Femur (tissue), 1 donor: ENCODE measurements at regions not wholly inside any gene's neighbourhood (a gene's known extent, or its start where the extent isn't known, plus 50 kb on each side); places are given as distances from the start of the nearest gene placed in this dataset.
"Not testable (repeated sequence)": the region's sequence is repeated elsewhere in the genome, so short reads cannot be mapped to it uniquely, and the experiment has no call there.

ENCODE experiments used
- DNase-seq: peaks from one replicate; pipeline ENCODE4 v3.0.0-alpha.2; 2017

DNA sequence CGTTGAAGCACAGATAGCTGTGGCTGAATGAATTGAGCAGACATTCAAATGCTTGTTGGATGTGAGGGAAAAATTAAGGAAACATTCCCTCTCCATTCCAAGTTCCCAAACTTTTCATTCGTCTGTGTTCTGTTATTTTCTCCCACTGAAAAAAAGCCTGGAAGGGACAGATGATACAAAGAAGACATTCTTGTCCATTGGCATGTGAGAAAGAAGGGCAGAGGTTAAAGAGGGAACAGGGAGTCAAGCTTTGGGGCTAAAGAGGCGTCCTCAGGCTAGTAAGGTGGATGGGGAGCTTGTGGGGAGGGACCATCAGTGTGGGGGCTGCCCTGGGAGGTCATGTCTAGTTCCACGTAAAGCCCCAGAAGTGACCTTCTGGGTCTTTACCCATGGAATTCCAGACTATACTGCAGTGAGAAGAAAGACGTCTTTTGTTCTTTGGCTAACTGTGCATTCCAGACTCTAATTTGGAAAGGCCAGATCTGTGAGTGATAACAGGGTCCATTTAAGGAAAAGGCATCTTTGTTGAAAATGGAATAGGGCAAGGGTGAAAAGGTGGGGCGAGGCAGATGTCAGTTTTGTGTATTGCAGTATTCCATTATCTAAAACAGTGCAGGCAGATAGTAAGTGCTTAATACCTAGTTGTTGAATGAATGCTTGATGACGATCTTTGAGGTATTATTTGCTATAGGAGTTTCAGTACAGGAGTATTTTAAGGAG is 117.5 kb downstream of the SOX4 start:
- no peak for DNase-seq

DNA sequence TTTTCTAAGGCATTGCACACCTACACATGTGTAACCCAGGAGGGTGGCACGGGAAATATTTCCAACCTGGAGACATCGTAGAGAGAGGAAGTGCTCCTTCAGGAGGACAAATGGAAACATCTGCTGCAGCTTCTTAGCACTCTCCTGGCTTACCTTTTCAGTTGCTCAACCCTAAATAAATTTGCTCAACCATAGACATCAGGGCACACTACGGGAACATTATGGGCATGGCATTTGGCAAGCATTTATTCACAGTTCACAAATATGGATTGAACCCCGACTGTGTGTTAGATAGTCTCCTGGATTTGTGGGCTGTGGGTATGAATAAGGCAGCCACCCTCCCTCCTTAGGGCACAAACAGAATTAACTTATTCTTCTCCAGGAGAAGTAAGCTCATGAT is 118.7 kb downstream of the SOX4 start:
- DNase-seq: no peak

DNA sequence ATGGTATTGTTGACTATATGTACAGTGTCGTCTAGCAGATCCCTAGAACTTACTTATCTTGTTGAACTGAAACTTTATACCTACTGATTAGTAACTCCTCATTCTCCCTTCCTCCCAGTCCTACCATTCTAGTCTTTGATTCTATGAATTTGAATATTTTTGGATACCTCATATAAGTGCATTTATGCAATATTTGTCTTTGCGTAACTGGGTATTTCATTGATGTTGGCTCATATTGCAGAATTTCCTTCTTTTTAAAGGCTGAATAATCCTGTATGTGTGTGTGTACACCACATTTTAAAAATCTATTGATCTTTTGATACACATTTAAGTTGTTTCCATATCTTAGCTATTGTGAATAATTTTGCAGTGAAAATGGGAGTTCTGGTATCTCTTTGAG is 119.9 kb downstream of the SOX4 start:
- no peak for DNase-seq

DNA sequence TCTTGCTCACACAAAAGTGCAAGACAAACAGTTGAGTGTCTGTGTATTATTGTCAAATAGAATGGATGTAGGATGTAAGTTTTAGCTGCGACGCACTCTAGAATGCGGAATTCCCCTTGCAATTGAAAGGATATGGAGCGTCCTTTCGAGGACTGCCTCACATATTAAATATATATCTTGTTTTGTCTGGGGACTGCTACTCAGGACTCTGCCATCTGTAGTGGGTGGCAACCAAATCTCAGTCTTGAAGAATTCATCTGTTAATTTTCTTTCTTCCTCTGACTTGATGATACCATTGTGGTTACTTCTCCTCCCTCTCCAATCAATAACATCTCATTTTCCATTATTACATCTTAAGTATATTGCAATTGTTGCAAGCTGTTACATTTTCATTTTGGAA is 121.6 kb downstream of the SOX4 start:
- no peak for DNase-seq

DNA sequence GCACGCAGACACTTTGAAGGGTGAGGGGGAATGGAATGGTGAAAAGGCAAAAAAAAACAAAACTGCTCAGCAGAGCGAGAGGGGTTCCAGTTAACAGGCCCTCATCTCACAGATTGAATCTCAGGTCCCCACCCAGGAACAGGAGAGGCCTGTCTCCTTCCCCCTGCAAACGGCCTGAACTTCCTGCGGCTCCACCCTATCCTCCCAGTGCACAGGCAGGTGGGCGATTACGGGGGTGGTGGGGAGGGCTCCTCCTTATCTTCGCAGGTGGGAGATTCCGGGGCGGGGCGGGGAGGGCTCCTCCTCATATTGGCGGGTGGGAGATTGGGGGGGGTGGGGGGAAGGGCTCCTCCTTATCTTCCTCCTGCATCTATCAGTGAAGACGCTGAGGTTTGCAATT is 129.0 kb downstream of the SOX4 start:
- no peak for DNase-seq

DNA sequence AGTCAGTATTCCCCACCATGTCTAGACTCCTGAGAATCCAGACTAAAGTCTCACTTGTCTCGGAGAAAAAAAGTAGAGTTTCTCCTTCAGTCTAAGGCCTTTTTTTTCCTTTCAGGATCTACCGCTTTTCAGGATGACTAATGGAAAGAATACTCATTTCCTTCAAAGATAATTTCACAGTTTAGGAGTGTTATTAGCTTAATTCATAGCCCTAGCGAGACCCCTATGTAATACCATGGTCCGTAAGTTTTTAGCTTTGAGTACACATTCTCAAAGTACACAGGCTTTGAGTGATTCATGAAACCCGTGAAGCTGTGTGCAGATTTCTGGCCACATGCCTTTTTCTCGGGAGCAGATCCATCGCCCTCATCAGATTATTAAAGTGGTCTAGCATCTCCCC is 133.1 kb downstream of the SOX4 start:
- DNase-seq: no peak

DNA sequence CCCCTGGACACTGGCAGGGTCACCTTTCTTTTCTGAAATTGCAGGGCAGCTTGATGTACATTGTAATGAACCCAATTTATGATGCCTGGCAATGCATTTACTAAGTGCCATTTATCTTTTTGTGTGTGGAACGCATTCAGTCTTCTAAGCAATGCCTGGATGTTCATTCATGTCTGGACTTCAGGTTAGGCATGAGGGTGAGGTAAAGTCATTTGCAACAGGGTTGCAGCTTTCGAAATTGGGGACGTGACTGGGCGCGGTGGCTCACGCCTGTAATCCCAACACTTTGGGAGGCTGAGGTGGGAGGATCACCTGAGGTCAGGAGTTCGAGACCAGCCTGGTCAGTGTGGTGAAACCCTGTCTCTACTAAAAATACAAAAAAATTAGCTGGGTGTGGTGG is 134.6 kb downstream of the SOX4 start:
- DNase-seq: no peak

DNA sequence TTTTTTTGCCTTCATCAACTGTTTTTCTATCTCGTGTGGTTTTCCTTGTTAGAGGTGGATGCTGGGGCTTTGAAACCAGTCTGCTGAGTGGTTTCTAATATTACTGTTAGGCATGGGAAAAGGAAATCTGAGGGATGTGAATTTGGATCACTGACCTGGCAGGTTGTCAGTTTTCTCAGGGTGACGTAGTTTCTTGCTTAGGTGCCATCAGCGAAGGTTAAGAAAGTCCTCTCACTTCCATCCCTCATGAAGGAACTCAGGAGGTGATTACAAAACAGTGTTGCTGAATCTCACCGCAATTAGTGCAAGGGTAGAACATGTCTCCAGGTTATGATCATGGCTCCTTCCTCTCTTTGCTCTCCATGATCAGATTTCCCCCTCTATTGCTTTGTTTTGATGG is 135.9 kb downstream of the SOX4 start:
- peak; percentile 37 for DNase-seq

DNA sequence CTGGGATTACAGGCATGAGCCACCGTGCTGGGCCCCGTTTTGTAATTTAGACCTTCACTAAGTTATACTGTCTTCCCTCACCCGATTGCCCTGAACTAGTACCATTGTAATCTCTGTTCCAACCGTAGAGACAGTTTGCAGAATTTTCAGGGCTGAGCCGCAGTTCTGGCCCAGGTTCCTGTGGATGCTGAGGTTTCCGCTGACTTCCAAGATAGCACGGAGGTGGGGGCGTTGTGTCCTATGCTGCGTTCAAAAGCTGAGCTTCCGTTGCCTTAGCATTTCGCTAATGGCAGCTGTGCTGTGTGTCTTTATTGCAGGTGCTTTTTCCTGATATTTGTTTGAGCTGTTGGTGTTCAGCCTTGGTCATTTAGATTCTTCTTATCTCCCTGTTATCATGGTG is 137.0 kb downstream of the SOX4 start:
- no peak for DNase-seq

DNA sequence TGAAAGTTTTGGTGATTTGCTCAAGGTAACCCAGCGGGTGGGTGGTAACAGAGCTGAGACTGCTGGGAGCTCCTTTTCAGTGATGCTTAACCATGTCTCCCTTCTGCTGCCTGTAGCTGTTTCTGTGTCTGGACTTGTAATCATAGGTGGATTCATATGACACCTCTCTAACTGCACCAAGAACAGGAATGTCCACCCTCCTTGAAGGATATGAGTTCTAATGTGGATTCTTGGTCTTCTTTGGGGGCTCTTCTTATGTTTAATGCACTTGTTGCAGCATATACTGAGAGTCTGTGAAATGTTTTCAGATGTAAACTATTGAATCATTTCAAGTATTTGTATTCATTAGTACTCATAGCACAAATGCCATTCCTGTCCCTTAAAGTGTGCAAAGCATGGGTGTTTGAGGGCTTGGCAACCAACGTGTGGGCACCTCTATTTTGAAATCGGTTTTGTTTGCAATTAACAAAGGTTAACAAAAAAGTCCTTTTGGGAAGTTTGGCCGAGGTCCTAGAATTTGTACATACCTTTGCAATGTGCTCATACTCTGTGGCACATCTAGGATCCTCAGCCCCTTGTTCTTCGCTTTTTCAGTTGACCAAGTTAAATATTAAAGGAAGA is 138.0 kb downstream of the SOX4 start:
- no peak for DNase-seq

DNA sequence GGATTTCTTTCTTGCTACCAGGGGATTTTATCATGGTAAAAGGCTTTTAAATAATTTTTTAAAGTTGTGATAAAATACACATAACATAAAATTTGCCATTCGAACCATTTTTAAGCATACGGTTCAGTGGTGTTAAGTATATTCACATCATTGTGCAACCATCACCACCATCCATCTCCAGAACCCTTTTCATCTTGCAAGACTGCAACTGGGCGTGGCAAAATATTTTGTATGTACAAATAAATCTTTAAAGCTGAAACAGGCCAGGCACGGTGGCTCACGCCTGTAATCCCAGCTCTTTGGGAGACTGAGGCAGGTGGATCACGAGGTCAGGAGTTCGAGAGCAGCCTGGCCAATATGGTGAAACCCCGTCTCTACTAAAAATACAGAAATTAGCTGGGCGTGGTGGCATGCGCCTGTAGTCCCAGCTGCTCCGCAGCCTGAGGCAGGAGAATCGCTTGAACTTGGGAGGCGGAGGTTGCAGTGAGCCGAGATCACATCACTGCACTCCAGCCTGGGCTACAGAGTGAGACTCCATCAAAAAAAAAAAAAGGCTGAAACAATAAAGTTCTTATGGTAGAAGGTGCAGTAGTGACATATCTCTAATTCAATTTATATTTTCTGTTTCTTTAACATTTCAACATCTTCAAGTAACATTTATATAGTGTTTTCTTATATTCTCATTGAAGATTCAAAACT is 138.6 kb downstream of the SOX4 start:
- DNase-seq: not testable (repeated sequence)

DNA sequence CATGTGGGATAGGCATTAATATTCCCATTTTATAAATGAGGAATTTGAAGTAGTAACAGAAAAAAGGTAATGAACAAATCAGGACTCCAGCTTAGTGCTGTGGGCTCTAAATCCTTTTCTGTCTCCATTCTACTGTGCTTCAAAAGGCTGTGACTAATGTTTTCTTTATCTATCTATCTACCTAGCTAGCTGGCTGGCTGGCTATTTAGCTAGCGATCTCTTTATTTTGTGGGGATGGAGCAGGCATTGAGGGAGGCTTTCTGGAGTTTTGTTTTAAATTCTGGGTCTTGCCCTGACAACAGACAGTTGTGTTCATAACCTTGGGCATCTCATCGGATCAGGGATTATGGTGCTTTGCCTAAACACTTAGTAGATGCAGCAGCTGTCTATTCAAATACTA is 139.2 kb downstream of the SOX4 start:
- DNase-seq: no peak

DNA sequence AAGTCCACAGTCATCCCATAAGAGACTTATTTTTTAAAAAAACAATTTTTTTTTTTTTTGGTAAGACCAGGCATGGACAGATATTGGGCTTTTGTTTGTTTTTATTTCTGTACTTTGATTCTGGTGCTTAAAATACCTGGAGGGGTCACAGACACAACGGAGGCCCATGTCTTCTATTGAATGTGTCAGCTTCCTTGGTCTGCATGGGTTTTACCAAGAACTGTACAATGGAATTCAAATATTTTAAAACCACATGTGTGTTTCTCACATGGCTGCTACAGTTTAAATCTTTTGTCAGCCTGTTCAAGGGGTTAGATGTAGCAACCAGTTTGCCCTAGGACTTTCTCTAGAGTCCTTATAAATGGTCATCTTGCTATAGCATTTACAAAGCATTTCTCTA is 139.8 kb downstream of the SOX4 start:
- no peak for DNase-seq

DNA sequence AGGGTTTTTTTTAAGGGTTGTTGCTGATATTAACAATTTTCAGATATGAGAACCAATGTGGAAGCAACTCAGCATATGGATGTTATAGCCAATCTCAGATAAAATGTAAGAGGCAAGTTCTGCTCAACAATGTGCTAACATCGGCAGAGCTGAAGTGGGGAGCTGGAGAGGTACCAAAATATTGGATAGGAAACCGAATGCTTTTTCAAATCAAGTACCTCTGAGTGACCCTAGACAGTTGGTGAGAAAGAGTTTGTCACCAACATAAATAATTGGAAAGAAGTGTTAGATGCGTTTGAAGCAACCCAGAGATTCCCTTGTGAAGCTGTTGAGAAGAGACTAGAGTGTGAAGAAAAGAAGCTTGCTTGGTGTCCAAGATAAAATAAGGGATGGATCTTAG is 140.7 kb downstream of the SOX4 start:
- DNase-seq: no peak

DNA sequence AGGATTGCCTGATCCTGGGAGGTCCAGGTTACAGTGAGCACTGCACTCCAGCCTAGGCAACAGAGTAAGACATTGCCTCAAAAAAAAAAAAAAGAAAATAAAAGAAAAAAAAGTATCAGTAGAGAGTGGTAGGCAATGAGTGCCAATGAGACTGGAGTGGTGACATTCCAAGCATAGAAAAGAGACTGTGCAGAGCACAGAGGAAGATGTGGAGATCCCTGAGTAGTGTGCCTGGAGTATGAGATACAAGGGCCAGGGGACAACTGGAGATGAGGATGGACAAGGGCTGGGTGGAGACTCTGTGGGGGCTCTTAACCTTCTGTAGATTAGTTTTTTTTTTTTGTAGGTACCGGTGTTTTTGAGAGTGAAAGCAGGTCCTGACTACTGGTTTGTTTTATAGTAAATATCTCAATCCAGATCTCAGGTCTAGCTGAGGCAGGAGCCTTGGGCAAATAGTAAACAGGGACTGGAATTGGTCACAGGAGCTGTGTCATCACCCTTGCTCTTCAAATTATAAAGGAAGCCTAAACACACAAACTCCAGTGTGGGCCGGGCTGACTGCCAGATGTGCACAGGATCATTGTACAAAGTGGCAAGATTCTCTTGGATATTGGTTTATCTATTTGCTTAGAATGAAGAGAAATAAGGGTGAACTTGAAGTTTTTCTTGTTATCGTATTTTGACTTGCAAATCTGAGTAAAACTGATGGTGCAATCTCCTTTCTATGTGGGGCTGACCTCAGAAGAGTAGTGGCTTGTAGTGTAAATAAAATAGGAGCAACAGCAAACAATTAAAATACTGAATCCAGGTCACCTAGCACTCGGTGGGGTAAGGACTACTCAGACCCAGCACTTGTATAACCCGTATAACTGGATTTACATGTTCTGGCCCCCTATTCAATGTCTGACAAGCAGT is 144.9 kb downstream of the SOX4 start:
- DNase-seq: no peak

DNA sequence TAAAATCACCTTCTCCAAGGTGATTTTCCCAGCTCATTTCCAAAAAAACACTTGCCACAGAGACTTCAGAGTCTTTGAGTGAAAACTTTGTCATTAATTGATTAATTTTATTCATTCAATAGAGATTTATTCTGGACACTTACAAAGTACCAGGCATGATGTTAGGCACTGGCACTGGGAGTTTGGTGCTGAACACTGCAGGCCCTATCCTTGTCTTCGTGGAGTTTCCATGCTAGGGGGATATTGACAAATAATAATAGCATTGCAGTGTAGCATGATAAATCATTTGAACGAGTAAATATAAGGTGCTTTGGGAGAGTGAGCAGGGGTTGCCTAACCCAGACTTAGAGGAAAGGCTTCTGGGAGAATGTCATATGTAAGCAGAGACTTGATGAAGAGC is 145.7 kb downstream of the SOX4 start:
- DNase-seq: no peak

DNA sequence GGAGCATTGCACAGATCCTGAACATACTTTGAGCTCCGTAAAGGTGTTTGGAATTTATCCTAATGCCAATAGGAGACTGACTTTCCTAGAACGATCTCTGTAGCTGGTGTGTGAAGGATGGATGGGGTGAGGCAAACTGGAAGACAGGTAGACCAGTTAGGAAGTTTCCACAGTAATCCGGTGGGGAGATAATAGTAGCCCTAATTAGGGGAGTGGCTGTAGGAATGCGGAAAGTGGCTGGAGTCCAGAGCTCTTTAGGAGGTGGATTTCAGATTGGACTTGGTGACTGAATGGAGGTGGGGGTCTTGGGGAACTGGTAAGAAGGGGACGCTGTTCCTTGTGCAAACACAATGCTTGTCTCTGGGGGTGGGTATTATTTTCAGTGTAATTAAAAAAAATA is 146.3 kb downstream of the SOX4 start:
- DNase-seq: no peak

DNA sequence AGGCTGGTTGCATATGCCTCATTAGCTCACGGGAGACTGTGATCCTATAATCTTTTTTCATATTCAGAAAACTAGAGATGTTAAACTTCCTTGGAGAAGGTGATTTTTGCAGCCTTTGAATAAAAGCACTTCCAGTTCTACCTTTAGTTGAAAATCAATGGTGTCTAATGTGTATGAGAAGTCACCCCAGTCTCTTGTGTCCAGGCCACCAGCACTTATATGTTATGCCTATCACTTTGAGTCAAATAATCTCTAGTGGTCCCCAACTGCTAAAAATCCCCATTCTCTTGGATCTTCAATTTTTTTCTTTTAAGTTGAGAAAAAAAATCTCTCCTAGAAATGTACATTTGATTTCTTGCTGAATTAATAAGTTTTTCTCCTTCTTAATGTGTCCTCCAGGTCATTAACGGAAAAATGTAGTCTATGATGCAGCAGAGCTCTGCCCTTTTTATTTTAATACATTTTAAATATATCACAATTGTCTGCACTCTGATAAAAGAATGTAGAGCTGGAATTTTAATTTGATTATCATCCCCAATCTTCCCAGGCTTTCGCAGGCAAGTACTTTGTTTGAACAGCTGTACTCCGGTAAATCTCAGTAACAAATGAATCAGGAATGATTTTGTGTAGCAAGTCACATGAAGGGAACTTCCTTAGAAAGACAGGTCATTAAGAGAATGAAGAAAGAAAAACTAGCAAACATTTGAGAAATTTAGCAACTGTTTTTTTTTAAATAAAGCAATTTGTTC is 147.0 kb downstream of the SOX4 start:
- no peak for DNase-seq

DNA sequence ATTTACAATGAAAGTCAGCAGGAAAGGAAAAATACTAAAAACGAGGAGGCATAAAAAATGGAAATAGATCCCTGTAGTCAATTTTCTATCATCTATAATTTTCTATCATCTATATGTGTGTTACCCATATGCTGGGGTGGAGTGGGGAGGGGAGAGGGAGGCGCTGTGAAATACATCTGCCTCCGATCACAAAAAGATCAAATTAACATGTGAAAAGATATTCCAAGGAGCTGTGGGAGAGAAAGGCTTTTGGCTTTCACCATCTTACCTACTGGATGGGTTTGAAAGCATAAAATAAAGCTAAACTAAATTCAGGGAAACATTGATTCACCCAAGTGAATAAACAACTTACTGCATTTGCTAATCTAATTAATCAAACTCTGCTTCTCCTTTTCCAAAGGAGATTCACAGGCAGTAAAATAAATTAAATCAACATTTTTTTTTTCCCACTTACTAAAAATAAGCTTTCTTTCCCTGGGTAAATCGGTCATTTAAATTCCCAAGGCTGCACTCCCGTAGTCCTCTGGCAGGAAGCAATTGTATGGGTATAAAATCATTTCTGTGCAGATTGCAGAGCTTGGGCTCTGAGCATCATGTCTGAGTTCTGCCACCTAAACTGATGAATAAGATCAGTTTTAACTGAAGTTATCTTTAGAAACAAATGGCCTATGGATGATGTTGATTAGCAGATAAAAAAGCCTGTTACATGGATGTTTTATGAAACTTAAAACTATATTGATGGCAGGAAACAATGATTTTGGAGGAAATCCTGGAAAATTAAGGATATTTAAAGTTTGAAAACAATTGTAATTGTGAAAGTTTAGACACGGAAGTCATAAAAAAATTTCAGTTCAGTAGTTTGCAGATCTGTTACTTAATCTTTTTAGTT is 147.9 kb downstream of the SOX4 start:
- no peak for DNase-seq

DNA sequence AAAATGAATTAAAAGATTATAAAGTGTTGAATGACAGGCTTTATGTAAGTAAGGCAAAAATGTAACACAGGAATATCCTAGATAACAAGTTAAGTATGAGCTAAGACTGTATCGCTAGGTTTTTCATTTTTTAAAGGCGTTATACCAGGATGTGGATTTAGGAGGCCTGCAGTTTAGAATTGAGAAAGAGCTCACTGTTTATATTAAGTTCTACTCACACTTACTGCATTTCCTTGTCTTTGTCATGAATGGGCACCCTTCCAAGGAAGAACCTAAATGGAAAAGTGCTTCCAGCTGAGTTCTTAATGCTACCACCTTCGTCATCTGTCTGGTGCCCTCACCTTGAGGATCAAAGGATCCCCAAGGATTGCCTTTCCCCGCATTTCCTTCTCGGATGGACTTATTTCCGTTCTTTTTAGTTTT is 148.7 kb downstream of the SOX4 start:
- DNase-seq: no peak

DNA sequence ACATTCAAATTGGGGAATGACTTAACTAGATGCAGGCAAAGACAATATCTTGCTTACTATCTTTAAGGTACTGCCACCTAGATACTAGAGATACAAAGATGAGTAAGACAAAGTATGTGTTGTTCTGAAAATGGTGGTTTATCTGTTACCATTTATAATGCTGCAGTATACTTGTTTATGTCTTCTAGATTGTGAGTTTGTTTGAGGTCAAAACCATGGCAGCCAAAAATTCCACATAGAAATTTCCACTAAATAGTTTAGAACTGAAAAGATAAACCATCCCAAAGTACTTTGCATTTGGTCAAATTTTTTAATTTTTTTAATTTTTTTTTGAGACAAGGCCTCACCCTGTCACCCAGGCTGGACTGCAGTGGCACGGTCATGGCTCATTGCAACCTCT is 150.8 kb downstream of the SOX4 start:
- DNase-seq: no peak
